Left ventricle myocardium inferior (tissue), 1 donor: ENCODE measurements at regions not wholly inside any gene's neighbourhood (a gene's known extent, or its start where the extent isn't known, plus 50 kb on each side); places are given as distances from the start of the nearest gene placed in this dataset.

Source experiments
- DNase-seq: peaks from one replicate; pipeline ENCODE4 v3.0.0-alpha.2; 2020
- H3K27ac ChIP-seq: fragments of 200-600 bp; replicated peaks from 2 replicates; pipeline ENCODE4 v1.8.0; 2021
- H3K27me3 ChIP-seq: fragments of 200-600 bp; 2 replicates; pipeline ENCODE4 v1.8.0; 2021; ENCODE audit warnings: low read depth
- H3K36me3 ChIP-seq: fragments of 200-600 bp; 2 replicates; pipeline ENCODE4 v1.8.0; 2021
- H3K4me1 ChIP-seq: fragments of 200-600 bp; 2 replicates; pipeline ENCODE4 v1.8.0; 2021
- H3K4me3 ChIP-seq: fragments of 200-600 bp; 2 replicates; pipeline ENCODE4 v1.8.0; 2021; ENCODE audit warnings: mild to moderate bottlenecking, moderate library complexity
- H3K9me3 ChIP-seq: fragments of 200-600 bp; replicated peaks from 2 replicates; pipeline ENCODE4 v1.8.0; 2021
- intact Hi-C: fragments of 100-400 bp; cut with micrococcal nuclease; formaldehyde crosslinking; loops from one replicate; pipeline ENCODE4 v1.11.0; 2022
- TF ChIP-seq, protein P1 (sequence below): fragments of 200-600 bp; IDR thresholded peaks from 2 replicates; pipeline ENCODE4 v1.8.0; 2021; ENCODE audit warnings: antibody characterized with exemption, mild to moderate bottlenecking, borderline replicate concordance
- donor health status: DM: no; HTN: yes; CAD: no; lungs with severe emphysema.

- Histone ChIP-seq H3K27ac (no peak overlapping the region), H3K27me3 (no peaks in the 10 kb centered on the region), H3K4me3 (no peak overlapping the region), H3K4me1 (no peaks in the 10 kb centered on the region), H3K9me3 (no peaks in the 10 kb centered on the region), H3K36me3 (no peaks in the 10 kb centered on the region)
- intact Hi-C loops: no loop called here
- TF ChIP-seq, protein P1, sequence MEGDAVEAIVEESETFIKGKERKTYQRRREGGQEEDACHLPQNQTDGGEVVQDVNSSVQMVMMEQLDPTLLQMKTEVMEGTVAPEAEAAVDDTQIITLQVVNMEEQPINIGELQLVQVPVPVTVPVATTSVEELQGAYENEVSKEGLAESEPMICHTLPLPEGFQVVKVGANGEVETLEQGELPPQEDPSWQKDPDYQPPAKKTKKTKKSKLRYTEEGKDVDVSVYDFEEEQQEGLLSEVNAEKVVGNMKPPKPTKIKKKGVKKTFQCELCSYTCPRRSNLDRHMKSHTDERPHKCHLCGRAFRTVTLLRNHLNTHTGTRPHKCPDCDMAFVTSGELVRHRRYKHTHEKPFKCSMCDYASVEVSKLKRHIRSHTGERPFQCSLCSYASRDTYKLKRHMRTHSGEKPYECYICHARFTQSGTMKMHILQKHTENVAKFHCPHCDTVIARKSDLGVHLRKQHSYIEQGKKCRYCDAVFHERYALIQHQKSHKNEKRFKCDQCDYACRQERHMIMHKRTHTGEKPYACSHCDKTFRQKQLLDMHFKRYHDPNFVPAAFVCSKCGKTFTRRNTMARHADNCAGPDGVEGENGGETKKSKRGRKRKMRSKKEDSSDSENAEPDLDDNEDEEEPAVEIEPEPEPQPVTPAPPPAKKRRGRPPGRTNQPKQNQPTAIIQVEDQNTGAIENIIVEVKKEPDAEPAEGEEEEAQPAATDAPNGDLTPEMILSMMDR: no peak
- DNase-seq: no peak
These were observed 280.3 kb upstream of the ATP5MC3 start for GRCh38 chr2:175461839-175462238.

- Histone ChIP-seq H3K36me3 (no peaks in the 10 kb centered on the region), H3K4me1 (no peaks in the 10 kb centered on the region), H3K9me3 (no peaks in the 10 kb centered on the region), H3K4me3 (no peak overlapping the region), H3K27me3 (no peaks in the 10 kb centered on the region), H3K27ac (no peak overlapping the region)
- TF ChIP-seq, protein P1: no peak
- no peak for DNase-seq
- intact Hi-C loops: no loop called here
These were observed 276.5 kb upstream of the ATP5MC3 start for GRCh38 chr2:175457895-175458448.

- intact Hi-C loops: no loop called here
- H3K27ac ChIP-seq: no peak overlapping the region
- H3K4me1 ChIP-seq: no peaks in the 10 kb centered on the region
- H3K9me3 ChIP-seq: no peaks in the 10 kb centered on the region
- H3K27me3 ChIP-seq: no peaks in the 10 kb centered on the region
- TF ChIP-seq, protein P1: no peak
- H3K36me3 ChIP-seq: no peaks in the 10 kb centered on the region
- H3K4me3 ChIP-seq: no peak overlapping the region
- no peak for DNase-seq
These were observed 273.5 kb upstream of the ATP5MC3 start for GRCh38 chr2:175454953-175455389.

DNA sequence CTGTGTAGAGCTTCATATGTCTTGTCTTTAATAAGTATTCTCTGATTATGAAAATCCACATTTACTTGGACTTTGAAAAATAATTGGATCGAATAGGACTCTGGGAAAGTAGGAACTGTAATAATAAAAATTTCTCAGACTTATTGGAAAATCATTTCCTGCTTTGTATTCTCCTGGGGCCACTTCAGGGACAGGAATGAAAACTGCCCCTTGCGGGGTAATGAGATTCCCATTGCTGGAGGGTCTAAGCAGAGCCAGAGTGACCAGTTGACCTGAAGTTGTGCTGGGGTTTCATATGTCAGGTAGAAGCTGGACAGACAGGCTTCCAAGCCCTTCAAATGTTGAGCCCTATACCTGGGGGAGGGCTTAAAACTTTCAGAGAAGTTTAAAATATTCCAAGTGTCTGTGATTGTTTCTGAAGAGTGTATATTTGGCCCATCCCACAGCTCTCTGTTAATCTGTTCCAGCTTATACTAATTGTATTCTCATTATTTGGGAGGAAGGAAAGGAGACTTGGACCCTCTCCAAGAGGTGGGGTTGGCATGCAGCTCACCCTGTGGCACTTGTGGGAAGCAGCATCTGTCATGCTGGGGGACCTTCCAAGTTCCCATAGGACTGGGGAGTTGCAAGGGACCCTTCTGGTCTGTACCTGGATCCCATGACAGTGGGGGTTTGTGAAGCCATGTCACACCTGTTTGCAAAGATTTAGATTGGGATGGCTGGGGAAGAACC, 268.7 kb upstream of the ATP5MC3 start:
- Histone ChIP-seq H3K36me3 (no peaks in the 10 kb centered on the region), H3K4me3 (no peak overlapping the region), H3K4me1 (no peaks in the 10 kb centered on the region), H3K27ac (peak overlapping the region; percentile 45), H3K27me3 (peaks cover 15% of the 10 kb centered on the region), H3K9me3 (no peaks in the 10 kb centered on the region)
- TF ChIP-seq, protein P1: no peak
- DNase-seq: no peak
- intact Hi-C loops: no loop called here

GRCh38 chr2:175449616-175450015, 268.1 kb upstream of the ATP5MC3 start:
- H3K36me3 ChIP-seq: no peaks in the 10 kb centered on the region
- H3K4me3 ChIP-seq: no peak overlapping the region
- peaks cover 16% of the 10 kb centered on the region for H3K27me3 ChIP-seq
- no peaks in the 10 kb centered on the region for H3K9me3 ChIP-seq
- peak overlapping the region; percentile 45 for H3K27ac ChIP-seq
- no peak for DNase-seq
- intact Hi-C loops: no loop called here
- H3K4me1 ChIP-seq: no peaks in the 10 kb centered on the region
- TF ChIP-seq, protein P1: no peak
